HuH-7 (cell line): ENCODE measurements at regions not wholly inside any gene's neighbourhood (a gene's known extent, or its start where the extent isn't known, plus 50 kb on each side); places are given as distances from the start of the nearest gene placed in this dataset.

Experiments
- DNase-seq: peaks from one replicate; pipeline ENCODE4 v3.0.0; 2011; ENCODE audit warnings: low spot score

DNA sequence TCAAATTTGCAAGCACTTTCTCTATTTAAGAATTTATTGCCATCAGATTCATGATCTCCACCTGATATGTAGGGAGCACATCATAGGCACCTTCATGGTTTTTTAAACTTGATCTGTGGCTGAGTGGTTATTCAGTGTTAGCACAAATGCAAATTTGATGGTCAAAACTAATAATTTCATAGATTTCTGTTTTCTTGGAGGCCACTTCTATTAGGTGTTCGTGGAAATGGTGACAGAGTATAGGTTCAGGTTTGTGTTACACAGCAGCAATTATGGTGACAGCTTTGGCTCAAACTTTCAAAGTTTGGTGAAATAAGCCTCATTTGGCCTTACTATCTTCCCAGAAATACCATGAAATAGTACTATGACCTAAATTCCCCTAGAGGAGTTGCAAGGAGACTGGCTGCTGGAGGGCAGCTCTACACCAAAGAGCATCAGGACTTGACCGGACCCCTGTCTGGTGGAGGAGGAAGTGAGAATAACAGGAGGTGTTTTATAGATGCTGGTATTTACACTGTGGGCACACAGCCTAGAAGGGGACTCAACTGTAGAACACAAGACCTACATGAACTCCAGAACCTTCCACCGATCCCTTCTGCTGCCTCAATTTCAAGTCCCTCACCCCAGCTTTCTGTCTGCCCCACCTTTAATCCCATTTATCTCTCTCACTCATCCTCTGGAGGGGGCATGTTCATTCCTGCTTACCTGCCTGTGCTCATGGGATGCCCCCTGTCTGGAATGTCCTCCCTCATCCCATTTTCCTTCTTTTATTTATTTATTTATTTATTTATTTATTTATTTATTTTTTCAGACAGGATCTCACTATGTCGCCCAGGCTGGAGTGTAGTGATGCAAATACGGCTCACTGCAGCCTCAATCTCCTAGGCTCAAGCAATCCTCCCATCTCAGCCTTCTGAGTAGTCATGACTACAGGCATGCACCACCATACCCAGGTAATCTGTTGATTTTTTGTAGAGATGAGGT, 132.9 kb upstream of the SIX2 start:
- no peak for DNase-seq

DNA sequence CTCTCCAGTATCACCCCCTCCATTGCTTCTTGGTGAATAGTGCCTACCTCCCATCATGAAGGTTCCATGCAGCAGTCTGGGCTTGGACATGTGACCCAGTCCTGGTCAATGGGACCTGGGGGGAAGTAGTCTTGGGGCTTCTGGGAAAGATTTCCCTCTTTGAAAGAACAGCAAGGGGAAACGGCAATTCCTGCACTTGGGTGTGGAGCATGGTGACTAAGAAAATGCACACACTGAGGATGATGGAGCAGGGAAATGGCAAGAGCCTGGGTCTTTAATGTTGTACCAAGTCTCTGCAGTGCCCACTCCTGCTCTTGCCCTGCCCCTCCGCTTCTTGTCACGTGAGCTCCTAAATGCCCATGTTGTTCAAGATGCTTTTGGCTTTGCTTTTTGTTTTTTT, 131.4 kb upstream of the SIX2 start:
- no peak for DNase-seq

DNA sequence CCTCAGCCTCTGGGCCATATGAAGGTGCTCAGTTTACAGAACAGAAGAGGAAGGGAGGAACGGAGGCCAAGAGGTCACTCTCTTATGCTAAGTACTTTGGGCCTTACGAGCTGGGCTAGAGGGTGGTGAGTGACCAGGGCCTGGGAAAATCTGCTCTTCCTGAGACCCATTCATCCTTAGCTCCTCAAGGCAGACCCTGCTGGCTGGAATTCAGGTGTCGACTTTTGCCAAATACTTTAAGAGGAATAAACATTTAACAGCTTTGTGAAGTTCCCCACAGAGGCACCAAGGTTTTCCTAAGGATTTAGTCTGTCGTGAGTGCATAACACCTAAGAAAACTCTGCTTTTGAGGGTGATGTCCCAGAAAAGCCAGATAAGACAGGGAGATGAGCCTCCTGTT, 129.7 kb upstream of the SIX2 start:
- DNase-seq, result no peak

DNA sequence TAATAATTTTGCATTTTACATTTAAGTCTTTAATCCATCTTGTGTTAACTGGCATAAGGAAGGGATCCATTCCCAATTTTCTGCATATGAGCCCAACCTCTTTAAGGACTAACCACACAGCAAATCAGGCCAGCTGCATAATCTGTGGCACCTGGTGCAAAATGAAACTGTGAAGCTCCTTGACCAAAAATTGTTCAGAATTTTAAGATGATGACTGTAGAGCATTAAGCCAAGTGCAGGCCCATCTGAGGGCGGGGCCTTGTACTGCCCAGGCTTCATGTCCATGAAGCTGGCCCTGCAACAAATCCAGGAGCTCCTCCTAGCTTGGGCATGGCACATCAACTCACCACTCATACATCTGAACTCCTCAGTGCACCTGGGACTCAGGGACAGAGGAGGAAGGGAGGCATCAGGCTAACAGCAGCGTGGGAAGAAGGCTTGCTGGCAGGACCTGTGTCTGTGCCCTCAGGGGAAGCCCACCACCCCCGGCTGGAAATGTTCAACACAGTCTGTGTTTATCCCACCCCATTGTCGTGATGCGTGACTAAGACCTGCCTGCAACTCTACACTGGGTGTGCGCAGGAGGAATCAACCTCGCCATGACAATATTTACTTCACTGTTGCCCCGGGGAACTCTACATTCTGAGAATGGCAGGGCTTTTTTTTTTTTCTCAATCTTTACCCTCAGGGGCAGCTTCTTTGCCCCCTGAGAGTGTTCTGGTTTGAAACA, 128.9 kb upstream of the SIX2 start:
- DNase-seq, result no peak

DNA sequence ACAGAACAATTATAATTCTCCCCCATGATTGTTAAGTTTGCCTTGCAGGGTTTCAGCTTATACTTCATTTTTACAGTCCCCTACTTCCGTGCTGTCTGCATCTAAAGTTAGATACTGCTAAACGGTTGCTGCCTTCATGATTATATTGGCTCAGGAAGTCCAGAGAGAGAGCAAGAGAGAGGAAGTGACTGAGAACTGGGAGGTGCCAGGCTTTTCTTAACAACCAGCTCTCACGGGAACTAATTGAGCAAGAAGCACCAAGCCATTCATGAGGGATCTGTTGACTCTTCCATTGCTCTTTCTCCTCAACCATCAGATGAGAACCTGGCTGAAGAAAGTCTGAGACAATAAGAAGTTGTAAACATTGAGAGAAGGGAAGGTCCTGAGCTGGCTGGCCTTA, 125.5 kb upstream of the SIX2 start:
- no peak for DNase-seq

DNA sequence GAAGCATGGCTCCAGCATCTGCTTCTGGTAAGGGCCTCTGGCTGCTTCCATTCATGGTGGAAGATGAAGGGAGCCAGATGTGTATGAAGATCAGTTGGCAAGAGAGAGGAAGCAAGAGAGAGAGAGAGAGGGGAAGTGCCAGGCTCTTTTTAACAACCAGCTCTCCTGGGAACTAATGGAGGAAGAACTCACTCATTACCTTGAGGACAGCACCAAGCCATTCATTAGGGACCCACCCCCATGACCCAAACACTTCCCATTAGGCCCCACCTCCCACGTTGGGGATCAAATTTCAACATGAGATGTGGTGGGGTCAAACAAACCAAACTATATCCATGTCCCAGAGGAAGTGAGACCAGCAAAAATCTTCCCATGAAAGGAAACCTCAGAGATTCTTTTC, 124.8 kb upstream of the SIX2 start:
- no peak for DNase-seq

DNA sequence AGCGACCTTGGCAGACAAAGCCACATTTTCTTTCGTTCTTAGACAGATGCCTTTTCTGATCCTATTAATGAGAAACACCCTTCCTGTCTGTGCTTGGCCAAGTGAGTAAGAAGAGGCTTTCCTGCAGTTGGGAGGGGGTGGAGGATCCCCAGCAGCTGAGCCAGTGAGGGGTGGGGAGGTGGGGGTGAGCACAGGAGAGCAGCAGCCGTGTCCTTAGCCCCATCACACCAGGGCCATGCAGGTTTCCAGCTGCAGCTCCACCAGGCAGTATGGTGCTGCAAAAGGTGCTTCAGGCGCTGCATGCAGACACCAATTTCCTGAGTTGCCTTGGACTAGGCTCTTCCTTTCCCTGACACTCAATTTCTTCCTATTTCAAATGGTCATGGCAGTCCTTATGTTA, 123.3 kb upstream of the SIX2 start:
- DNase-seq, result no peak

DNA sequence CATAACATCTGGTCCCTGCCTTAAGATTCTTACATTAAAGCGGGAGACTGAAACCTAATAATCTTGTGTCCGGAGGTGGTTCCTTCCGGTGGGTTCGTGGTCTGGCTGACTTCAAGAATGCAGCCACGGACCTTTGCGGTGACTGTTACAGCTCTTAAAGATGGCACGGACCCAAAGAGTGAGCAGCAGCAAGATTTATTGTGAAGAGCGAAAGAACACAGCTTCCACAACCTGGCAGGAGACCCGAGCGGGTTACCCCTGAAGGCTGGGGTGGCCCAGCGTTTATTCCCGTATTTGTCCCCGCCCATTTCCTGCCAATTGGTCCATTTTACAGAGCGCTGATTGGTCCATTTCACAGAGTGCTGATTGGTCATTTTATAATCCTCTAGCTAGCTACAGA, 122.3 kb upstream of the SIX2 start:
- DNase-seq, result no peak

DNA sequence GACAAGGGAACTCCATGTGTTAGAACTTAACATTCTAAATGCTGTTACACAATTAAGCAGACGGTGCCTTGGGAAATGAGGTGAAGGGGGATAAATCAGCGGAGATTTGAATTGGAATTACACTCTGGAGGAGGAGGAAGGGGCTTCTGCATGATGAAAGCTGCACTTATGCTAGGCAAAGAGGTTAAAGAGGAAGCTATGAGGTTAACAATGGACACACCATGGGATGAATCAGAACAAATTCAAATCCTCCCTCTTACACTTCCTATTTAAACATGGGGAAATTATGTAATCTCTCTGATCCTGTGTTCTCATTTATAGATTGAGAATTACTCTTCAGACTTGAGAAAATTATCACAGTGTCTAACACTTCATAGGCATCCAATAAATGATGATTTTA, 121.5 kb upstream of the SIX2 start:
- no peak for DNase-seq

DNA sequence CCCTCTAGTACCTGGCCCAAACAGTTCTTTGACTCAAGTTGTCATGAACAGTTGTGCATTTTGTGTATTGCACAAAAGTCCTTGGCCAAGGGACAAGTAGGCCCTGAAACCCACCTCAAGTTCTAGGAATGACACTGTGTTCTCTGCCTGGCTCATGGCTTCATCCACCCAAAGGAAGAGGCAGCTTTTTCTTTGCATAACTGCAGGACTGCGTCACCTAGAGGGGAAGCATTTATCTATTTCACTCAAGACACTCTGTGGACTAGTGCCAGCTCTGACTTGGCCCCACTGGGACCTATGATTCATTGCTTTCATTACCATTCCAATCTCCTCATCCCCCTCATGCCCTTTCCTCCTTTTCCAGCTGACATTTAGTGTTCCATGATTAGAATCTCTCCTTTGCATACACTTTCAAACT, 119.3 kb upstream of the SIX2 start:
- no peak for DNase-seq

DNA sequence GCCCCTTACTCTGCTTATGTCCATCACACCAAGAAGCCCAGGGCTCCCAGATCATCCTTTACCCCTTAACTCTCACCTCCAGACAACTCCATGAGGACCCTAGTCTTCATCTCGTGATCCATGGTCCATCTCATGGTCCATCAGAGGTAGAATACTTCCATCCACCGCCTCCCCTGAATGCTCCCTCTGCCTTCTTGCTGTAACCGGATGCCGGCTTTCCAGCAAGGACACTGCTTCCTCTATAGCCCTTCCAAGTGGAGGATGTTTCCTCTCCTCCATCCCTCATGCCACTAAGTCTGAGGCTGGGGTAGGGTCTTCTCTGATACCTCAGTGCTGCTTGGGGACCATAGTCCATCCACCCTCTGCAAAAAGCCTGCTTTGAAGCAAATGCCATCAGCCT, 118.6 kb upstream of the SIX2 start:
- no peak for DNase-seq

DNA sequence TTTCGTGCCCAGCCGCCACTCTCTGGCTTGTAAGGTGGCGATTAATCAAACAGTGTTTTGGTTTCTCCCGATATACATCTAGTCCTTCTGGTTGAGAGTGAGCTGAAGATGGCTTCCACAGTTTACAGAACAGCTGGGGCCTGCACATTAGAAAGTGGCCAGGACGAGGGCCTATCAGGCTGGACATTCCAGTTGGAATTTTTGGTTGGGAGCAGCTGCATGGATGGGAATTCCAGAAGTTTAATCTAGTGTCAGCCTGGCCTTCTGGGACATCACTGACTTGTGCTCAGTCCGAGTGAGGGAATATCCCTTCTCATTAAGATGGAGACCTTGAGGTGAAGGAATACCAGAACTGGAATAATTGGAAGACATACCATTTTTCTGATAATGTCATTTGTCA, 118.1 kb upstream of the SIX2 start:
- no peak for DNase-seq

DNA sequence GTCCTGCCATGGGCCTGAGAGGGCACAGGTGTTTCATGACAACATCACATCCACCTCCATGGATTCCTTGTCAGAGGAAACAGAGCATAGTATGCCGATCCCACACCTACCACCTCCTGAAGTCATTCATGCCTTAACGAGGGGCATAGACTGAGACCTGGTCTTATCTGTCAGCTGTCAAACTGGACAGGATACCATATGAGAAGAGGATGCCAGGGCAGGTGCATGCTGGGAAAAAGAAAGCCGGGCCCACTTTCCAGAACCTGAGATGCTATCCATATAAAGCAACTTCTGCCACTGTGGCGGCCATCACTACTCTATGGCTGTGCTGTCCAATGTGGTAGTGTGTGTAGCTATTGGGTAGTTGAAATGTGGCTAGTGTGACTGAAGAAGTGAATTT, 116.0 kb upstream of the SIX2 start:
- no peak for DNase-seq

DNA sequence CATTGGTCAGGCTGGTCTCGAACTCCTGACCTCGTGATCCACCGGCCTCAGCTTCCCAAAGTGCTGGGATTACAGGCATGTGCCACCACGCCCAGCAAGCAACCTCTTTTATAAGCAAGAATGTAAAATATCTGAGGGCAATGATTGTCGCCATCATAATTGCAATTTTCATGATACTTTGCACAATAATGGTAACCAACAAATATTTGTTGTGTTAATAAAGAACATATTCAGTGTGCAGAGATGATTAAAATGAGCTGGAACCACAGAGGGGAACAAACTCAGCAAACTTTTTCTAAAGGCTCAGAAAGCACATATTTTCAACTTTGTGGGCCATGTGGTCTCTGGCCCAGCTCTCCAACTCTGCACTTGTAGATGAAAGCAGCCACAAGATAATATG, 115.2 kb upstream of the SIX2 start:
- no peak for DNase-seq

DNA sequence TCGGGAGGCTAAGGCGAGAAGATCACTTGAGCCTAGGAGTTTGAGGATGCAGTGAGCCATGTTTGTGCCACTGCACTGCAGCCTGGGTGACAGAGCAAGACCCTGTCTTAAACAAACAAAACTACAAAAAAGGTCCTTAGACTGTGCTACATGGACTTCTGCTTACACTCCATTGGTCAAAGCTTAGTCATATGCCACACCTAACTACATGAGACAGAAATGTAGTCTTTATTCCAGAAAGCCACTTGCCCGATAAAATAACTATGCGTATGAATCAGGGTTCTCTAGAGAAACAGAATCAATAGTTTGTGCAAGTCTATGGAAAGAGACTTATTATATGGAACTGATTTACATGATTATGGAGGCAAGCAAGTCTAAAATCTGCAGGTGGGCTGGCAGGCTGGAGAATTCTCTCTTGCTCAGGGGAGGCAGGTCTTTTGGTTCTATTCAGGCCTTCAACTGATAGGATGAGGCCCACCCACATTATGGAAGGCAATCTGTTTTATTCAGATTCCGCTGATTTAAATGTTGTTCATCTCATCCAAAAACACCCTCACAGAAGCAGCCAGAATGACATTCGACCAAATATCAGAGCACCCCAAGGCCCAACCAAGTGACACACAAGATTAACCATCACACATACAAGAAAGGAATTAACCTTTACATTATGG, 114.4 kb upstream of the SIX2 start:
- DNase-seq, result no peak

DNA sequence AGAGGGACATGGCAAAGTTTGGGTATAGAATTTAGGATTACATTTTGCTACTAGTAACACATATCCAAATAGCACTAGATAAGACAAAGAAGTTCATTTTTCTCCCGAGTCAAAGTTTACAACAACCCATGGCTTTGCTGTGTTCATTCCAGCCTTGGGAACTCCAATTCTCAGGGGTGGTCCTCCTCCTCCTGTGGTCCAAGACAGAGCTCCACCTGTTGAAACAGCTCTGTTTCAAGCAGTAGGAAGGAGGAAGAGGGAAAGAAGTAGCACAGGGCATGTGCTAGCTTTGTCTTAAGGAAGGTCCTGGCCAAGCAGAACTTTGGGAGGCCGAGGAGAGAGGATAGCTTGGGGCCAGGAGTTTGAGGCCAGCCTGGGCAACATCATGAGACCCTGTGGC, 113.8 kb upstream of the SIX2 start:
- no peak for DNase-seq

DNA sequence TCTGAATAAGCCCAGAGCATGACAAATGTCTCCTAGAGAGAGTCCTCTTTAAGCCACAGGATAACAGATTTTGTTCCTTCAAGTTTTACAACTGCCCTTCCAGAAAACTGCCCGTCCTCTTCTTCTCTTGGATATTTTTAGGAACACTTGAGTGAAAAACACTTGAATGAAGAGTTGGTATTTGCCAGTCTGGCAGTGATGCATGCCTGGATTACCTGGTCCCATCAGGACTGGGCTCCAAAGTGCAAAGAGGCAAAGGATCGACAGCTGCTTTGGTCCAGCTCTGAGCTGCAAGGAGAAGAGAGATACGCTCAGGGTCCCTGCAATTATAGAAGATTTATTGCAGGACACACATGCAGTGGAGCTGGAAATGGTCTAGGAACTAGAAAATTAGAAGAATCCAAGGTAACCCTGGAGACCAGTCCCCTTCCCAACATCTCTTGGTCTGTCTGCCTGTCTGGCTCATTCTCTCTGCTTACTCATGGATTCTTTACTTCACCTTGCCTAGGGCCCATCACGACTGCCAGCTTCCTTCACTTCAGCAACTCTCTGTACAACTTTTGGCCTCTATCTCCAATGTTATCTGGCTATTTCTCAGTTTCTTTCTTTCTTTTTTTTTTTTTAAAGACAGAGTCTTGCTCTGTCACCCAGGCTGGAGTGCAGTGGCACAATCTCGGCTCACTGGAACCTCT, 112.1 kb upstream of the SIX2 start:
- DNase-seq, result no peak

DNA sequence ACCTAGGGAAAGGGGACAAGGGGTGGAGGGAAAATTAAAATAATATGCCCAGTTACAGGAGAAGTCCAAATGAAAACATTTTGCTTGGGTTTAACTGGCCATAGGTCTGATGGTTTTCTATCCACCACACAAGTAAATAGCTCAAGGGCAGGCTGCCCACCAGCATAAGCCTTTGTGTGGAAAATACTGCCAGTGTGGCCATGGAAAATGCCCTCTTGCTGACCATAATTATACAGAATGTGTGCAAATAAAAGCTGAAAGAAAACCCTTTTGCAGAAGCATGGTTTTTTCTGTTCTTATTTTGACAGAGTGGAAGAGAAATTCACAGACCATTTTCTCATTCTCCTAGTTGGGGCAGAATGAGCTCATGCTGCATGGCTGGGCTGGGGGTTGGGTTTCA, 111.3 kb upstream of the SIX2 start:
- DNase-seq, result no peak

DNA sequence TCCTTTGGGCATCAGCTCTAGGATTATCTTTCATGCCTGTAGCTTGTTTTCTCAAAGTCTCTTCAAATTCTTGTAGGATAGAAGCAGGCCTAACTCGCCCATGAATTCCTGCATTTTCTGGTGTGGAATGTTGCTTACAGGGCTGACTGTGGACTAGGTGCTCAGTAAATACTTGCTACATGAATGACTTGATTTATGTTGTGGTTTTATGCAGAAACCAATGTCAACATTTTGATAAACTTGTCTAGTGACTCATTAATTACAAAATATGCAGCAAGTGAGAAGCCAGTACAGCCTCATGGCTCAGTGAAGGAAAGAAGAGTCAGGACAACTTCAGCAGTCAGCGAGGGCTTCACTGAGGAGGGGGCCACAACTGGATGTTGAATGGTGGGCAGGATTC, 110.6 kb upstream of the SIX2 start:
- no peak for DNase-seq

DNA sequence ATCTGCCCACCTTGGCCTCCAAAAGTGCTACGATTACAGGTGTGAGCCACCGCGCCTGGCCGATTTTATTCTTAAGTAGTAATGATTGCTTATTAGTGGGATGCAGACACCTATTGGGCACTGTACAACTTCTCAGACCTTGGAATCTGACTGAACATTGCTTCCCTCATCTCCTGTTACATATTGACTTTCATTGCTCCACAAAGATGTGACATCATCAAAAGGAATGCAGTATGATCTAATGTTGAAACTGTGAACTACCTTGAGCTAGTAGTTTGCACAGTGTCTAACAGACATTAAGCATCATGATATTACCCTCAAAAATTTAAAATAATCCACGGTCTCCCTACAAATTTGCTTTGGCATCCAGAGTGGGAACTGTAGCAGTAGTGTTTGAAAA, 109.8 kb upstream of the SIX2 start:
- no peak for DNase-seq

DNA sequence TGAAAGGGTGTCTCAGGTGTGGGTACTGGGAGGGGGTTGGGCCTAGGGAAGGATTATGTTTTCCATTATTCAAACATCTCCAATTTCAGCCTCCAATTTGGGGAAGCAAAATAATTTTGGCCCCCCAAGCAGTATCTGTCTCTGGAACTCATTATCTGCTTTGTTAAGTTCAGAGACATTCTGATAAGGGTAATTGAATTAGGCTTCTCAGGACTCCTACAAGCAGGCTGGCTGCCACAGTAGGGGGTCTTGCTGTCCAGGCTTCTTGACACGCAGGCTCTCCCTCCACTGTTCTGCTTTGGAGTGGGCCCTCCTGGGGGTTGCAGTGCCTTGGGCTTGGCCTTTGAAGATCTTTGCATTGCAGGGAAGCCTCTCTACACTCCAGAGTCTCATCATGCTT, 108.1 kb upstream of the SIX2 start:
- DNase-seq, result no peak

DNA sequence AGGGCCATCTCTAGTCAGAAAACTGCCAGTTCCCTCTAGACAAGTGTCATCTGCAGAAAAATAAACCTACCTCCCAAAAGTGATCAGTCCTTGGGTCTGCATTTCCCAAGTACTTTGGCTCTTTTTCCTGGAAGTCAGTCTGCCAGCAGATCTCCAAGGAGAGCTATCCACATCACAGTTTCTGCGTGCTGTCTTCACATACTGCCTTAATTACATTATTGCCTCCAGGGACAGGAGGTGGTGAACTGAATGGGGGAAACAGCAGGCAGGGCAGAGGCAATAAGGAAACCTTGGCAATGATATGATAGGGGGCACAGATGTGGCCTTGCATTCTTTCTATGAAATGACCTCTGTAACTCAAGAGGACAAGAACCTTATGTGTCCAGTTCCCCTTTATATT, 105.9 kb upstream of the SIX2 start:
- no peak for DNase-seq
